GM21515 (cell line): ENCODE measurements at regions not wholly inside any gene's neighbourhood (a gene's known extent, or its start where the extent isn't known, plus 50 kb on each side); places are given as distances from the start of the nearest gene placed in this dataset.
A peak's percentile ranks its signal among the peaks of the same experiment; 100 is the strongest.
"Not testable (repeated sequence)": the region's sequence is repeated elsewhere in the genome, so short reads cannot be mapped to it uniquely, and the experiment has no call there.

Source experiments
- ATAC-seq: cut with Tn5 transposase; IDR thresholded peaks from one replicate; pipeline ENCODE4 v1.9.1; 2021; ENCODE audit not compliant: unreplicated experiment

DNA sequence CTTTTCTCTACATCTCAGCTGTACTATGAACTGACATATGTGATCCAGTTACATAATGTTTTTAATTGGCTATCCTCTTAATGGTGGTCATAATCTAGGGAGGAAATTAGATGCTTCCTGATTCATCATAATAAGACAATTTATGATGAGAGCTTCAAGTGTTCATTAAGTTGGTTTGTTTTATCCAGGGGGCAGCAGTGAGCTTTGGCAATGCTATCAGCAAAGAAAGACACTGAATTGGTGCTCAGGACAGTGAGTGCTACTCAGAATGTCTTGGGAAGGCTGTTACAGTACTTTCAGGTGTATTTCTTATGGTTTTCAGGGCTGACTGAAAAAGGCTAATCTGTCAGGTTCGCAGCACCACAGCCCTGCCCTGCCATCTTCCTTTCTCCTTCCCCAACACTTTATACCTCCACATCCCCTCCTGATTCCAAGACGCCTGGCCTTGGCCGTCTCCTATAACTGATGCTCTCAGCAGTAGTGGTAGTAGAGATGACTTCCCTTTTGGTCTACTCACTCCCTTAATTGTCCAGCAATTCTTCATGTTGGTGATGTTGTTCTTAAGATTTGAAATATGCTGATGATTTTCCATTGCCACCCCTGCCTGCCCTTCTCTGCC lies 67.0 kb upstream of the TNFAIP3 start:
- ATAC-seq, result no peak

DNA sequence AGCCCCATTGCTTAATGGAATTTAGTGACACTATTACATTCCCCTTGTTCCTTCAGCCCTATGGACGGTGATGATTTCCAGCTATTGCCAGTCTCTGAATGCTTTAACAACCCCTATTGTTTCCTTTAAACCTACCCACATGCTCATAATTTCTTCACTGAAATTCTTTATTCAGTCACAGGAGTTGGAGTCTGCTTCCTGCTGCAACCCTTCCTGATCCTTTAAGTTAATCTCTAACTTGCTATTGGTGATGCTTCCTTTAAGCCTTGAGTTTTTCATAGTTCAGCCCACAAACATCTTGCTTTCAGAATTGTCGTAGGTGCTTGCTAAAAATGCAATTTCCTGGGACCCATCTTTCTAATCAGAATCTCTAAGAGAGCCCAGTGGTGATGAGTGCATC lies 66.3 kb upstream of the TNFAIP3 start:
- ATAC-seq, result no peak

- ATAC-seq, result no peak
These were observed 65.5 kb upstream of the TNFAIP3 start for GRCh38 chr6:137801352-137802114.

GRCh38 chr6:137802408-137803182 lies 64.5 kb upstream of the TNFAIP3 start:
- no peak for ATAC-seq

GRCh38 chr6:137804637-137805036 lies 62.4 kb upstream of the TNFAIP3 start:
- ATAC-seq, result no peak

- no peak for ATAC-seq
These were observed 61.4 kb upstream of the TNFAIP3 start for GRCh38 chr6:137805622-137806021.

- ATAC-seq, result no peak
These were observed 60.0 kb upstream of the TNFAIP3 start for GRCh38 chr6:137806914-137807682.

DNA sequence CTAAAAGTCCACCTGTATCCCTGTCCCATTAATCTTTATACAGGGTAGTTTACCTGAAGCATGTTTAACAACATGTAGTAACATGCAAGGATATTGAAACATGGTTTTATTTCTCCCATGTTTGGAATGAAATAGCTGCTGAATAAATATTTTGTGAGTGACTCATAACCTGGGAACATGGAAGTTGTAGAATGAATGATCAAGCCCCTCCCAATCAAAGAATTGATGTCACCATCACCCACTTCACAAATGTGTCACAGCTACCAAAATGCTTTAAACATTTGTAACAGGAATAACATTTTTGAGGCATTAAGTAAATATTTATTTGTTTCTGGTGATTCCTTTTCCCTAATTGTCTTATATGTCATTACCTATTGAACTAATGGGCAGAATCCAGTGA lies 58.9 kb upstream of the TNFAIP3 start:
- no peak for ATAC-seq

DNA sequence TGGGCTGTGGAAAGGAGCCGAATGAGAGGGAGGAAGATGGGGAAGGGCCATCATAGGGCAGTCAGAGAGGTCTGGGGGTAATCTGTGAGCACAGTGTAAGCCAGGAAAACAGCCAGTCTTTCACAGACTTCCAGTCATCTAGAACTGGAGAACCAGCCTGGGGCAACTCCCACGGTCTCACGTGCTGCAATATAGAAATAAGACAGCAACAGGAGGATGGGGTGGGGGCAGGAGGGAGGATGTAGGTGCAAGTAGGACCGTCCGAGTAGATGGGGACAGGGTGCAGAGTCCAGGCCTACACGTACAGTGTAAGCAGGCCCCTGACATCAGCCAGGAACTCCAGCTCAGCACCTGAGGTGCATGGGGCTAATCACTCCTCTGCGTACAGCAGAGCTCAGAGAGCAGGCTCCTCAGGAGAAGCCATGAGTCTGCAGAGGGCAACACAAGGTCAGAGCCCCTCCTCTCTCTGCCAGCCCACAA lies 58.2 kb upstream of the TNFAIP3 start:
- no peak for ATAC-seq

GRCh38 chr6:137809895-137810553 lies 57.0 kb upstream of the TNFAIP3 start:
- not testable (repeated sequence) for ATAC-seq

DNA sequence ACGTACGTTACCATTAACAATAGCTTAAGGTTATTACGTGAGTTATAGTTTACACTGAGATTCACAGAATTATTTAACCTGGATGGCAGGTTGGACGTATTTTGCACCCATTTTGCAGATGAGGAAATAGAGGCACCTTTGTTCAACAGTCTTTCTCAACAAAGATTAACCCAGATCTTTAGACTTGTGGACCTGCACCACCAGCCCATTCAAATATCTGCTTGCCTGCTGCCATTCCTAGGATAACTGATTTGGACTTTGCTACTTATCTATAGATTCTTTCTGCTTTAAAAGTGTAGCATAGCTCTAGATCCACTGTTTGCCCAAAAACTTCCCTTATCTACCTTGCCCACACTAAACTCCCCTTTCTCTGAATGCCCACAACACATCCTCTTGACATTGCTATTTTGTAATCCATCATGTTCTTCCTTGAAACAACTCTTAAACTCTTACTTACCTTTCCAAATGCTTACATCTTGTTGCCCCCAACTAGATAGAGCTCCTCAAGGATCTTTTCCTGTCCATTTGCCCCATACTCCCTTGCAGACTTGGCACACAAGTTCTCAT lies 56.4 kb upstream of the TNFAIP3 start:
- no peak for ATAC-seq

- ATAC-seq, result peak; percentile 94
These were observed 55.7 kb upstream of the TNFAIP3 start for GRCh38 chr6:137811121-137811915.

GRCh38 chr6:137811916-137812553 lies 55.0 kb upstream of the TNFAIP3 start:
- no peak for ATAC-seq

DNA sequence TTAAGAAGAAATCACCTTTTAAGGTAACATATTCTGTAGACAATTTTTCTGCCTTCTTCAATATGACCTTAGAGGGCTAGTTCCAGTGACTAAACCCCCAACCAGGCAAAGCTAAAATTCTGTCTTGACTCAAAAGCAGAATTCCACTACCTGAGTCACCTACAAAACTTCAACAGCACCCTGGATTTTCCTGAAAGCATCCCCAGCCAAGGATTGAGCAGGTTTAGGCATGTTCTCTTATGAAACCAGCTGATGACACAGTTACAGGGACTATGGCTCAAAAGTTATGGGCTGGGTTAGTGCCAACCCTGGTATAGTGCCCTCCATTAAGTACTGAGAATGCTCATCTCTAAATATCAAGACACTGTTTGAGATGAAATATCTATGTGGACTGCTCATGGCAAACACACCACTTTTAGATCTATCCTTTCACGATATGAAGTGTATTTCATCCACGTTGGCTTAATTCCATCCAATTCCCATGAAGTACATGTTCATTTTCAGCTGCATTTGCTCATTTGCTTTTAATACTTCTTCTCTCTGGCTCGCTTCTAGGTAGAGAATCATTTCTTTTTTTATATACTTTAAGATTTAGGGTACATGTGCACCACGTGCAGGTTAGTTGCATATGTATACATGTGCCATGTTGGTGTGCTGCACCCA lies 53.6 kb upstream of the TNFAIP3 start:
- ATAC-seq, result no peak

DNA sequence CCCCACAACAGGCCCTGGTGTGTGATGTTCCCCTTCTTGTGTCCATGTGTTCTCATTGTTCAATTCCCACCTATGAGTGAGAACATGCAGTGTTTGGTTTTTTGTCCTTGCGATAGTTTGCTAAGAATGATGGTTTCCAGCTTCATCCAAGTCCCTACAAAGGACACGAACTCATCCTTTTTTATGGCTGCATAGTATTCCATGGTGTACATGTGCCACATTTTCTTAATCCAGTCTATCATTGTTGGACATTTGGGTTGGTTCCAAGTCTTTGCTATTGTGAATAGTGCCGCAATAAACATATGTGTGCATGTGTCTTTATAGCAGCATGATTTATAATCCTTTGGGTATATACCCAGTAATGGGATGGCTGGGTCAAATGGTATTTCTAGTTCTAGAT lies 53.0 kb upstream of the TNFAIP3 start:
- ATAC-seq, result not testable (repeated sequence)

- no peak for ATAC-seq
These were observed 51.4 kb upstream of the TNFAIP3 start for GRCh38 chr6:137815692-137816091.

GRCh38 chr6:137816133-137816579 lies 50.9 kb upstream of the TNFAIP3 start:
- ATAC-seq, result no peak
